ENCODE measurements at regions not wholly inside any gene's neighbourhood (a gene's known extent, or its start where the extent isn't known, plus 50 kb on each side); places are given as distances from the start of the nearest gene placed in this dataset.

DNA sequence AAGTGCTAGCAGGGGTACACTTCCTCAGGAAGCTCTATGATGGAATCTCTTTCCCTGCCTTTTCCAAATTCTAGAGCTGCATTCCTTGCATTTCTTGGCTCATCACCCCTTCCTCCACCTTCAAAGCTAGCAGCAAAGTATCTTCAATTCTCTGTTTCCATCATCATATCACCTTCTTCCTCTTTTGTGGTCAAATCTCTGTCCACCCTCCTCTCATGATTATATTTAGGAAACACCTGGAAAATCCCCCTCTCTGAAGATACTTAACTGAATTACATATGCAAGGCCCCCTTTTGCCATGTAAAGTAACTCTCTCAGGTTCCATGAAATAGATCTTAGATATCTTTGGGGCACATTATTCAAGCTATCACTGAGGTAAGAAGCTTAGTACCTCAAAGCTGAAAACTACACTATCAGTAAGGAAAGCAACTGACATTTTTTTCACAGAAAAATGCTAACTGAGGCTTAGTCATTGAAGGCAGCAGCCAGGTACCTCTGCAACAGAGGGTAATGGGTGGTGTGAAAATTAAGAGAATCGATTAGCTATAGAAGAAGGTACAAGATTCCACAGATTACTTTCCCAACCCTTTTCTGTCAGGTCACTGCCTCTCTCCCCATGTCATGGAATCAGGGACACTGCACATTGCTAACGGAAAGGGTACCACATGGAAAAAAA lies 197.3 kb downstream of the MACC1 start:
- Histone ChIP-seq H3K27ac (replicated peaks) (no peak overlapping the region), H3K4me1 (no peaks in the 10 kb centered on the region), H3K36me3 (no peaks in the 10 kb centered on the region), H3K4me3 (no peak overlapping the region), H3K27me3 (ENCODE audit: low read depth) (no peaks in the 10 kb centered on the region), H3K9me3 (replicated peaks) (peaks cover 12% of the 10 kb centered on the region)
- intact Hi-C loops (cut with micrococcal nuclease): no loop called here
- TF ChIP-seq, protein P1, sequence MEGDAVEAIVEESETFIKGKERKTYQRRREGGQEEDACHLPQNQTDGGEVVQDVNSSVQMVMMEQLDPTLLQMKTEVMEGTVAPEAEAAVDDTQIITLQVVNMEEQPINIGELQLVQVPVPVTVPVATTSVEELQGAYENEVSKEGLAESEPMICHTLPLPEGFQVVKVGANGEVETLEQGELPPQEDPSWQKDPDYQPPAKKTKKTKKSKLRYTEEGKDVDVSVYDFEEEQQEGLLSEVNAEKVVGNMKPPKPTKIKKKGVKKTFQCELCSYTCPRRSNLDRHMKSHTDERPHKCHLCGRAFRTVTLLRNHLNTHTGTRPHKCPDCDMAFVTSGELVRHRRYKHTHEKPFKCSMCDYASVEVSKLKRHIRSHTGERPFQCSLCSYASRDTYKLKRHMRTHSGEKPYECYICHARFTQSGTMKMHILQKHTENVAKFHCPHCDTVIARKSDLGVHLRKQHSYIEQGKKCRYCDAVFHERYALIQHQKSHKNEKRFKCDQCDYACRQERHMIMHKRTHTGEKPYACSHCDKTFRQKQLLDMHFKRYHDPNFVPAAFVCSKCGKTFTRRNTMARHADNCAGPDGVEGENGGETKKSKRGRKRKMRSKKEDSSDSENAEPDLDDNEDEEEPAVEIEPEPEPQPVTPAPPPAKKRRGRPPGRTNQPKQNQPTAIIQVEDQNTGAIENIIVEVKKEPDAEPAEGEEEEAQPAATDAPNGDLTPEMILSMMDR (IDR thresholded peaks at IDR 0.05; ENCODE audit: borderline replicate concordance): no peak
- DNase-seq: no peak

DNA sequence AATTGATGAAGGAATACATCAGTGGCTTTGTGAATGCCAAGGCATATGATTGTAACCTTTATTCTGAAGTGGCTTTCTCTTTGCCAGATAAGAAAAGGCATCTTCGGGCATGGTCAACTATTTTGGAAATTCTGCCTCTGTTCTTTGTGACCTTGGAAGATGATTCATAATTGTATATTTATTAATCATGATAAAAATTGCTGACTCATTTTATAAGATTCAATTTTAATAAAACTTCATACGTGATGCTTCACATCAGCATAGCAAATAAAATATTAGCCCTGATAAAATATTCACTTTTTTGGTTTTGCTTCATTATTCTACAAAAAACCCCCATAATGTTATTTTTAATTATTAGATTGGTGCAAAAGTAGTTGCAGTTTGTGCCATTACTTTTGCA lies 200.5 kb downstream of the MACC1 start:
- Histone ChIP-seq H3K4me3 (no peak overlapping the region), H3K9me3 (replicated peaks) (peaks cover 11% of the 10 kb centered on the region), H3K4me1 (no peaks in the 10 kb centered on the region), H3K36me3 (no peaks in the 10 kb centered on the region), H3K27me3 (ENCODE audit: low read depth) (no peaks in the 10 kb centered on the region), H3K27ac (replicated peaks) (no peak overlapping the region)
- no peak for DNase-seq
- intact Hi-C loops (cut with micrococcal nuclease): no loop called here
- TF ChIP-seq, protein P1 (IDR thresholded peaks at IDR 0.05; ENCODE audit: borderline replicate concordance): no peak

DNA sequence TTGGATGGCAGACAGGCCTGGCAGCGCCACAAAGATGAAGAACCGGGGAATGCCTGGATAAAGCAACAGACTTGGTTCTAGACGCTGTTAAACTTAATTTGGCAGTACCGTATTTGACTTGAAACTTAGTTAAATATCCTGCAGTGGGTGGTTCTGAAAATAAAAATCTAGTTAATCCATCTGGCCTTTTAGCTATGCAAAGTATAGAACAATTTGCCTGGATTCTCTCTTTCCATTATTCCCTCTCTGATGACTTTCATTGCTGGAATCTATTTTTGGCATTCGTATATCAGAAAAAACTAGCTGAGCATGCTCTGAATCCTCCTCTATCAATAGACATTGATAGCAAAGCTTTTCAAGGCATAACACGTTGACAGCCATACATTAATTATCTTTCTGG lies 203.6 kb downstream of the MACC1 start:
- H3K27ac ChIP-seq (replicated peaks): no peak overlapping the region
- no peaks in the 10 kb centered on the region for H3K9me3 ChIP-seq (replicated peaks)
- no peak overlapping the region for H3K4me3 ChIP-seq
- intact Hi-C loops (cut with micrococcal nuclease): no loop called here
- H3K4me1 ChIP-seq: no peaks in the 10 kb centered on the region
- DNase-seq: no peak
- no peaks in the 10 kb centered on the region for H3K36me3 ChIP-seq
- H3K27me3 ChIP-seq (ENCODE audit: low read depth): no peaks in the 10 kb centered on the region
- TF ChIP-seq, protein P1 (IDR thresholded peaks at IDR 0.05; ENCODE audit: borderline replicate concordance): no peak

DNA sequence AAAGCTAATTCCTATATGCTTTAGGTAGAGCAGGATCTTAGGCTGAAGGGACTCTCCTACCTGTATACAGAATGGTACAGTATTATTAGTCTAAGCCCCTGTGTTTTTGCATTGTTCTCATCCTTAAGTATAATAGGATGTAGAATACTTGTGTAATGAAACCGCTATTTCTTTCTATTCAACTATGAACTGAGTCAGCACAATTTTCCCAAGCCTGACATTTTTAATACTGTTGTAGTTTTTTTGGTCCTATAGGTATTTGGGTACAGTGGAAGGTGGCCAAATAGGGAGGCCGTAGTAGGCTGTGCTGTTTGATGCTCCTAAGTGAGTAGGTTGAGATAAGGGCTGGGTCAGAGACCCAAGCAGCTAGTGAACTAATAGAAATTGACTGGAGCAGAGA lies 205.1 kb downstream of the MACC1 start:
- no peaks in the 10 kb centered on the region for H3K27me3 ChIP-seq (ENCODE audit: low read depth)
- DNase-seq: no peak
- H3K4me1 ChIP-seq: no peaks in the 10 kb centered on the region
- intact Hi-C loops (cut with micrococcal nuclease): no loop called here
- no peaks in the 10 kb centered on the region for H3K9me3 ChIP-seq (replicated peaks)
- no peak overlapping the region for H3K27ac ChIP-seq (replicated peaks)
- H3K36me3 ChIP-seq: no peaks in the 10 kb centered on the region
- TF ChIP-seq, protein P1 (IDR thresholded peaks at IDR 0.05; ENCODE audit: borderline replicate concordance): no peak
- H3K4me3 ChIP-seq: no peak overlapping the region

DNA sequence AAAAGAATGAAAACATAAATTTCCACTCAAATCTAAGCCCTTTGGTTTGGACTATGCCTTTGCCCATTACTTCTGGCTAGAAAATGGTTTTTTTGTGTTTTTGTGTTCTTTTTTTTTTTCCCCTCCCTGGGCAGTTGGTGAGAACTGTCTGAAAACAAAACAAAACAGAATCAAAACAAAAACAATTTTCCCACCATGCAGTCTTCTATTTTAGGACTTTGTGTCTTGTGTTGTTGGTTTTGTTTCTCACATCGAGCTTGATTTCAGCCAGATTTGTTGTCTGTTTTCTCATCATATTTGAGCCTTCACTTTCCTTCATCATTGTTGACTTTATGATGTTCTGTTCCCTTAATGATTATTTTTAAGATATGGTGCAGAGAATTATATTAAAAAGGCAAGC lies 206.3 kb downstream of the MACC1 start:
- Histone ChIP-seq H3K27me3 (ENCODE audit: low read depth) (no peaks in the 10 kb centered on the region), H3K4me3 (no peak overlapping the region), H3K9me3 (replicated peaks) (no peaks in the 10 kb centered on the region)

More for the DNA sequence above, 206.3 kb downstream of the MACC1 start:
- TF ChIP-seq, protein P1 (IDR thresholded peaks at IDR 0.05; ENCODE audit: borderline replicate concordance): no peak
- DNase-seq: no peak
- Histone ChIP-seq H3K36me3 (no peaks in the 10 kb centered on the region), H3K27ac (replicated peaks) (no peak overlapping the region), H3K4me1 (no peaks in the 10 kb centered on the region)
- intact Hi-C loops (cut with micrococcal nuclease): no loop called here

Measured in left ventricle myocardium inferior (tissue), 1 donor.